Fibroblast of the aortic adventitia (primary cell): ENCODE measurements at regions not wholly inside any gene's neighbourhood (a gene's known extent, or its start where the extent isn't known, plus 50 kb on each side); places are given as distances from the start of the nearest gene placed in this dataset.
"Not testable (repeated sequence)": the region's sequence is repeated elsewhere in the genome, so short reads cannot be mapped to it uniquely, and the experiment has no call there.

Source experiments
- DNase-seq: peaks from one replicate; pipeline ENCODE4 v3.0.0-alpha.2; 2010; ENCODE audit warnings: low read depth
- H3K4me3 ChIP-seq: 2 replicates; pipeline ENCODE4 v1.5.1; 2011; ENCODE audit warnings: low read depth, mild to moderate bottlenecking, control low read depth, low read length, moderate library complexity
- CTCF ChIP-seq: IDR thresholded peaks from 2 replicates; pipeline ENCODE4 v1.5.1; 2011; ENCODE audit warnings: mild to moderate bottlenecking, low read length, control low read depth, inconsistent platforms; ENCODE audit not compliant: insufficient read depth

- no peak overlapping the region for H3K4me3 ChIP-seq
- DNase-seq, result no peak
- TF ChIP-seq CTCF, result no peak
These were observed 1379.7 kb upstream of the SEL1L start for GRCh38 chr14:82913396-82913795.

GRCh38 chr14:82915381-82915780 lies 1381.7 kb upstream of the SEL1L start:
- no peak overlapping the region for H3K4me3 ChIP-seq
- no peak for DNase-seq
- TF ChIP-seq CTCF, result no peak

- H3K4me3 ChIP-seq, result no peak overlapping the region
- no peak for DNase-seq
- TF ChIP-seq CTCF, result no peak
These were observed 1402.0 kb upstream of the SEL1L start for GRCh38 chr14:82935691-82936090.

GRCh38 chr14:82951171-82951570 lies 1417.5 kb upstream of the SEL1L start:
- H3K4me3 ChIP-seq, result no peak overlapping the region
- no peak for DNase-seq
- TF ChIP-seq CTCF, result no peak

- no peak overlapping the region for H3K4me3 ChIP-seq
- no peak for DNase-seq
- no peak for TF ChIP-seq CTCF
These were observed 1430.1 kb upstream of the SEL1L start for GRCh38 chr14:82963756-82964155.

- TF ChIP-seq CTCF, result no peak
- no peak for DNase-seq
- H3K4me3 ChIP-seq, result no peak overlapping the region
These were observed 1454.0 kb upstream of the SEL1L start for GRCh38 chr14:82987502-82988124.

- H3K4me3 ChIP-seq, DNase-seq: not testable (repeated sequence)
These were observed 1460.9 kb upstream of the SEL1L start for GRCh38 chr14:82994547-82994946.
